ENCODE measurements at regions not wholly inside any gene's neighbourhood (a gene's known extent, or its start where the extent isn't known, plus 50 kb on each side); places are given as distances from the start of the nearest gene placed in this dataset.

DNA sequence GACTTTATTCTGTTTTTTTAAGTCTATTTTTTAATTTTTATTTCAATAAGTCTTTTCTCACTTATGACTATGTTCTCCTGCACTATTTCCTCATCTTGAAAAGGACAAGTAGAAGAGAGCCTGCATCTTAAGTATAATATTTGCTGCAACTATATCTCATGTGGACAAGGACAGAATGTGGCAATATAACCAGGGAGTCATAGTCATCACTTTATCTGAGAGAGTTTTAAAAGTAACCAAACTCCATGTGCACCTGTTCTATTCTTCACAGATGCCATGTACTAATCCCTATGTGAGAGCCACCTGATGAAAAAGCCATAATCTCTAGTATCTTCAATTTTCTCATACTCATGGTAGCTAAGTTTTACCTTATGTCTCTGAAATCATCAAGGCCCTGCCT lies 104.2 kb upstream of the SOX6 start:
- TF ChIP-seq CTCF (conservative IDR thresholded peaks at IDR 0.05) (no peak), EZH2 (IDR thresholded peaks at IDR 0.05; ENCODE audit: low read depth) (no peak)
